HL-60 (cell line): ENCODE measurements at regions not wholly inside any gene's neighbourhood (a gene's known extent, or its start where the extent isn't known, plus 50 kb on each side); places are given as distances from the start of the nearest gene placed in this dataset.

ENCODE experiments used
- CTCF ChIP-seq: IDR thresholded peaks from one replicate; pipeline ENCODE4 v1.5.1; 2011; ENCODE audit warnings: low read length, control low read depth, inconsistent platforms; ENCODE audit not compliant: insufficient read depth
- GABPA ChIP-seq: IDR thresholded peaks from 2 replicates; pipeline ENCODE4 v1.6.1; 2012; ENCODE audit warnings: low read depth
- POLR2AphosphoS5 ChIP-seq: IDR thresholded peaks from 2 replicates; pipeline ENCODE4 v1.6.1; 2012; ENCODE audit warnings: low read depth
- REST ChIP-seq: IDR thresholded peaks from 2 replicates; pipeline ENCODE4 v1.6.1; 2012; ENCODE audit warnings: low read depth; ENCODE audit not compliant: insufficient replicate concordance
- SPI1 ChIP-seq: IDR thresholded peaks from 2 replicates; pipeline ENCODE4 v1.6.1; 2012; ENCODE audit warnings: low read depth, mild to moderate bottlenecking, borderline replicate concordance

GRCh38 chr1:23636009-23636408 is 55.6 kb upstream of the RPL11 start:
- TF ChIP-seq POLR2AphosphoS5 (no peak), REST (no peak), CTCF (no peak), GABPA (no peak), SPI1 (no peak)
